H1 (cell line): ENCODE measurements at regions not wholly inside any gene's neighbourhood (a gene's known extent, or its start where the extent isn't known, plus 50 kb on each side); places are given as distances from the start of the nearest gene placed in this dataset.

Experiments used
- CTCF ChIA-PET: fragments of 300-600 bp; sonication (Branson Sonifier 250); formaldehyde crosslinking; loops from one replicate; lab custom pipeline; 2021; ENCODE audit not compliant: partially characterized antibody; lab: Charles Lee
- POLR2A ChIA-PET: fragments of 300-600 bp; sonication (Branson Sonifier 250); formaldehyde crosslinking; loops from one replicate; lab custom pipeline; 2021; ENCODE audit warnings: inconsistent platforms; ENCODE audit not compliant: partially characterized antibody; lab: Charles Lee
- DNase-seq, 2 experiments: peaks; one replicate each; pipeline versions ENCODE4 v3.0.0 to v3.0.0-alpha.2; 2010 to 2022; ENCODE audit warnings: low spot score in 2 of 2, low read depth in 1 of 2, mixed read lengths in 1 of 2
- FAIRE-seq: peaks from 2 replicates; lab custom pipeline; 2011; peaks lifted over from hg19 to GRCh38; lab: Jason Lieb, UNC
- H2AFZ ChIP-seq: 2 replicates; pipeline ENCODE4 v1.8.1; 2012; ENCODE audit warnings: low read length, inconsistent platforms
- H2AK5ac ChIP-seq: 2 replicates; pipeline ENCODE4 v1.6.1; 2013; ENCODE audit warnings: low read depth, low read length
- H2BK120ac ChIP-seq: replicated peaks from 2 replicates; pipeline ENCODE3; 2013; ENCODE audit warnings: low read depth, low read length, inconsistent platforms
- H2BK12ac ChIP-seq: 2 replicates; pipeline ENCODE4 v1.6.1; 2013; ENCODE audit warnings: low read depth, low read length
- H2BK15ac ChIP-seq: 2 replicates; pipeline ENCODE4 v1.6.1; 2013; ENCODE audit warnings: low read length
- H2BK20ac ChIP-seq: 2 replicates; pipeline ENCODE4 v1.6.1; 2013; ENCODE audit warnings: low read length
- H2BK5ac ChIP-seq: 2 replicates; pipeline ENCODE4 v1.6.1; 2013; ENCODE audit warnings: low read depth, low read length
- H3K14ac ChIP-seq: 2 replicates; pipeline ENCODE4 v1.6.1; 2013; ENCODE audit warnings: inconsistent platforms; ENCODE audit not compliant: insufficient read length
- H3K18ac ChIP-seq: 2 replicates; pipeline ENCODE4 v1.6.1; 2013; ENCODE audit warnings: low read length; ENCODE audit errors: extremely low read depth
- H3K23ac ChIP-seq: 2 replicates; pipeline ENCODE4 v1.6.1; 2013; ENCODE audit warnings: inconsistent platforms; ENCODE audit not compliant: insufficient read length
- H3K23me2 ChIP-seq: 2 replicates; pipeline ENCODE4 v1.6.1; 2013; ENCODE audit warnings: low read depth, low read length
- H3K27ac ChIP-seq: 2 replicates; pipeline ENCODE4 v1.6.1; 2011; ENCODE audit warnings: low read depth, low read length, inconsistent platforms
- H3K27me3 ChIP-seq, 4 experiments: replicated peaks in 1 of 4; 1 replicate in 1 of 4; 2 replicates in 3 of 4; pipeline versions ENCODE4 v1.6.1 to v1.8.1; 2011 to 2013; ENCODE audit warnings: low read length in 3 of 4, mild to moderate bottlenecking in 3 of 4, inconsistent platforms in 2 of 4, mixed read lengths in 2 of 4, moderate library complexity in 1 of 4; ENCODE audit not compliant: control insufficient read depth in 3 of 4, insufficient read depth in 3 of 4; ENCODE audit errors: extremely low read depth in 1 of 4
- H3K36me3 ChIP-seq, 4 experiments: 2 replicates each; pipeline versions ENCODE4 v1.6.1 to v1.8.1; 2011 to 2013; ENCODE audit warnings: mild to moderate bottlenecking in 4 of 4, low read length in 3 of 4, moderate library complexity in 2 of 4, control low read depth in 1 of 4, inconsistent platforms in 1 of 4; ENCODE audit not compliant: insufficient read depth in 4 of 4, control insufficient read depth in 2 of 4
- H3K4ac ChIP-seq: replicated peaks from 2 replicates; pipeline ENCODE3; 2013; ENCODE audit warnings: low read length, low read depth, mixed read lengths, inconsistent platforms; ENCODE audit not compliant: insufficient read length
- H3K4me1 ChIP-seq, 4 experiments: replicated peaks in 1 of 4; 1 replicate in 1 of 4; 2 replicates in 3 of 4; pipeline versions ENCODE4 v1.6.1 to v1.8.1; 2011 to 2013; ENCODE audit warnings: low read length in 3 of 4, inconsistent platforms in 2 of 4, mixed read lengths in 1 of 4; ENCODE audit not compliant: insufficient read depth in 4 of 4, control insufficient read depth in 3 of 4
- H3K4me2 ChIP-seq, 2 experiments: 2 replicates each; pipeline versions ENCODE4 v1.6.1 to v1.8.1; 2011 to 2013; ENCODE audit warnings: low read depth in 2 of 2, low read length in 2 of 2, control low read depth in 1 of 2, inconsistent platforms in 1 of 2, mild to moderate bottlenecking in 1 of 2; ENCODE audit not compliant: insufficient read depth in 1 of 2
- H3K4me3 ChIP-seq, 4 experiments: fragments of 200-600, 300-600 bp in 1 of 4; sonication (generic), shearing (Covaris generic), sonication (Bioruptor Twin) in 1 of 4; 2 replicates each; pipeline versions ENCODE4 v1.5.1 to v1.8.1; 2011 to 2016; ENCODE audit warnings: low read length in 4 of 4, low read depth in 3 of 4, control low read depth in 2 of 4, inconsistent platforms in 2 of 4, mild to moderate bottlenecking in 2 of 4, mixed read lengths in 1 of 4, moderate library complexity in 1 of 4; ENCODE audit not compliant: insufficient read depth in 2 of 4; ENCODE audit errors: extremely low read depth in 1 of 4
- H3K56ac ChIP-seq: replicated peaks from 2 replicates; pipeline ENCODE3; 2013; ENCODE audit warnings: low read depth, mild to moderate bottlenecking, mixed read lengths, low read length, inconsistent platforms; ENCODE audit not compliant: insufficient read length
- H3K79me1 ChIP-seq: 2 replicates; pipeline ENCODE4 v1.6.1; 2013; ENCODE audit warnings: low read depth, low read length, control low read depth
- H3K79me2 ChIP-seq, 2 experiments: 2 replicates each; pipeline versions ENCODE4 v1.6.1 to v1.8.1; 2012 to 2013; ENCODE audit warnings: low read length in 2 of 2, mild to moderate bottlenecking in 2 of 2, inconsistent platforms in 1 of 2; ENCODE audit not compliant: insufficient read depth in 2 of 2, control insufficient read depth in 1 of 2
- H3K9ac ChIP-seq, 4 experiments: replicated peaks in 1 of 4; 1 replicate in 1 of 4; 2 replicates in 3 of 4; pipeline versions ENCODE4 v1.6.1 to v1.8.1; 2011 to 2013; ENCODE audit warnings: low read depth in 3 of 4, low read length in 3 of 4, control low read depth in 2 of 4, mild to moderate bottlenecking in 2 of 4, moderate library complexity in 2 of 4, inconsistent platforms in 1 of 4; ENCODE audit errors: extremely low read depth in 1 of 4
- H3K9me3 ChIP-seq, 2 experiments: 2 replicates each; pipeline versions ENCODE4 v1.6.1 to v1.8.1; 2012 to 2013; ENCODE audit warnings: mild to moderate bottlenecking in 2 of 2, moderate library complexity in 2 of 2, control low read depth in 1 of 2, inconsistent platforms in 1 of 2, low read depth in 1 of 2, low read length in 1 of 2, mixed read lengths in 1 of 2; ENCODE audit not compliant: insufficient read depth in 2 of 2
- H4K20me1 ChIP-seq, 2 experiments: replicated peaks in 1 of 2; 2 replicates each; pipeline versions ENCODE3 to v1.8.1; 2011 to 2013; ENCODE audit warnings: inconsistent platforms in 2 of 2, low read length in 2 of 2, mild to moderate bottlenecking in 1 of 2; ENCODE audit not compliant: insufficient read depth in 2 of 2, control insufficient read depth in 1 of 2
- H4K5ac ChIP-seq: 2 replicates; pipeline ENCODE4 v1.6.1; 2013; ENCODE audit warnings: low read length, low read depth, mixed read lengths, inconsistent platforms; ENCODE audit not compliant: insufficient read length
- H4K8ac ChIP-seq: 2 replicates; pipeline ENCODE4 v1.8.0; 2013; ENCODE audit warnings: mild to moderate bottlenecking, moderate library complexity, low read length, inconsistent platforms; ENCODE audit not compliant: insufficient read depth; ENCODE audit errors: extremely low read depth
- H4K91ac ChIP-seq: replicated peaks from 2 replicates; pipeline ENCODE3; 2013; ENCODE audit warnings: low read length, mixed read lengths, inconsistent platforms; ENCODE audit not compliant: insufficient read length
- CHD2 ChIP-seq: IDR thresholded peaks from 2 replicates; pipeline ENCODE4 v1.6.1; 2012; ENCODE audit warnings: low read length, improper control_type of control experiment
- NANOG ChIP-seq: IDR thresholded peaks from 2 replicates; pipeline ENCODE4 v1.6.1; 2011; ENCODE audit warnings: low read length, low read depth, mild to moderate bottlenecking, inconsistent platforms; ENCODE audit not compliant: insufficient read depth, poor library complexity, severe bottlenecking
- PHF8 ChIP-seq: fragments of 200-600 bp; sonication (generic); conservative IDR thresholded peaks from 2 replicates; pipeline ENCODE4 v1.7.1; 2012; ENCODE audit warnings: low read depth, mild to moderate bottlenecking, inconsistent platforms, low read length, moderate library complexity
- RAD21 ChIP-seq, 2 experiments: IDR thresholded peaks in 1 of 2; conservative IDR thresholded peaks in 1 of 2; 2 replicates each; pipeline ENCODE4 v1.6.1; 2011; ENCODE audit warnings: low read depth in 2 of 2, low read length in 2 of 2, improper control_type of control experiment in 1 of 2, inconsistent platforms in 1 of 2, mild to moderate bottlenecking in 1 of 2, moderate library complexity in 1 of 2
- SP4 ChIP-seq: IDR thresholded peaks from 2 replicates; pipeline ENCODE4 v1.6.1; 2012; ENCODE audit warnings: low read length, inconsistent platforms
- TAF7 ChIP-seq: optimal IDR thresholded peaks from 2 replicates; pipeline ENCODE3; 2011; ENCODE audit warnings: low read depth, mild to moderate bottlenecking, inconsistent platforms, low read length, moderate library complexity, borderline replicate concordance
- TBP ChIP-seq: IDR thresholded peaks from 2 replicates; pipeline ENCODE4 v1.6.1; 2011; ENCODE audit warnings: low read depth, low read length, improper control_type of control experiment
- WGBS, 2 experiments: shearing (Covaris generic) in 1 of 2; methylation state at CpG; one replicate each; pipeline versions ENCODE4 v1.1.6 to v1.1.7; 2013 to 2015; ENCODE audit warnings: low lambda C conversion rate in 2 of 2, mixed read lengths in 2 of 2, inconsistent platforms in 1 of 2, low coverage in 1 of 2, missing lambda C conversion rate in 1 of 2; ENCODE audit not compliant: insufficient replicate concordance in 2 of 2, insufficient coverage in 1 of 2, insufficient read length in 1 of 2; ENCODE audit errors: extremely low coverage in 1 of 2, missing lambda C conversion rate in 1 of 2; 5-methylcytosine and 5-hydroxymethylcytosine counted together
- TF ChIP-seq, protein P1 (sequence below): IDR thresholded peaks from 2 replicates; pipeline ENCODE4 v1.6.1; 2012; ENCODE audit warnings: low read length, inconsistent platforms

DNA sequence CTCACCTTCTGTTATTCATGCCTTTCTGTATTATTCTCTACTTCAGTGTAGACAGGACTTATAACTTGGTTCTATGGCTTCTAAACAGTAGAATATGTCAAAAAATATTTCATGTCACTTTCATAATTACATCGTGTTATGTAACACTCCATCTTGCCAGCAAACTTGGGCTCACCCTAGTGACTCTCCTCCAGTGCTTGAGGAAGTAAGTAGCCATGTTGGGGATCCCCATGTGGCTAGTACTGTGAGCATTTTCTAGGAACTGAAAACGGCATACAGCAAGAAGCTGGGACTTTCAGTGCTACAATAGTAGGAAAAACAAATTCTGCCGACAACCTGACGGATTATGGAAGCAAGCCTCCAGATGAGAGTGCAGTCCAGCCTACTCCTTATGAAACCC lies 495.6 kb downstream of the SLITRK6 start:
- CTCF ChIA-PET, result no interaction called here
- FAIRE-seq, result no peak
- no peak for TF ChIP-seq NANOG
- no peak for TF ChIP-seq PHF8
- TF ChIP-seq TAF7, result no peak
- TF ChIP-seq SP4, result no peak
- TF ChIP-seq TBP, result no peak
- no peak for TF ChIP-seq RAD21 (IDR thresholded peaks at IDR 0.05 in 1 of 2, conservative IDR thresholded peaks at IDR 0.05 in 1 of 2; ENCODE audit: low read depth in 2 of 2, low read length in 2 of 2)
- TF ChIP-seq, protein P1, sequence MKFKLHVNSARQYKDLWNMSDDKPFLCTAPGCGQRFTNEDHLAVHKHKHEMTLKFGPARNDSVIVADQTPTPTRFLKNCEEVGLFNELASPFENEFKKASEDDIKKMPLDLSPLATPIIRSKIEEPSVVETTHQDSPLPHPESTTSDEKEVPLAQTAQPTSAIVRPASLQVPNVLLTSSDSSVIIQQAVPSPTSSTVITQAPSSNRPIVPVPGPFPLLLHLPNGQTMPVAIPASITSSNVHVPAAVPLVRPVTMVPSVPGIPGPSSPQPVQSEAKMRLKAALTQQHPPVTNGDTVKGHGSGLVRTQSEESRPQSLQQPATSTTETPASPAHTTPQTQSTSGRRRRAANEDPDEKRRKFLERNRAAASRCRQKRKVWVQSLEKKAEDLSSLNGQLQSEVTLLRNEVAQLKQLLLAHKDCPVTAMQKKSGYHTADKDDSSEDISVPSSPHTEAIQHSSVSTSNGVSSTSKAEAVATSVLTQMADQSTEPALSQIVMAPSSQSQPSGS, result no peak
- TF ChIP-seq CHD2, result no peak

More for the DNA sequence above, 495.6 kb downstream of the SLITRK6 start:
- no peak for DNase-seq
- 65% methylated on average over 4 of the region's 4 CpGs; no CpG with 5 or more reads in 1 of the 2 experiments for WGBS, 2 experiments
- H3K4me2 ChIP-seq, result no peak overlapping the region
- H4K91ac ChIP-seq, result no peak overlapping the region
- no peak overlapping the region for H3K23ac ChIP-seq
- H2BK120ac ChIP-seq, result no peak overlapping the region
- no peaks in the 10 kb centered on the region for H3K79me2 ChIP-seq
- no peak overlapping the region for H2BK12ac ChIP-seq
- H2AK5ac ChIP-seq, result no peak overlapping the region
- H3K4ac ChIP-seq, result no peak overlapping the region
- H2AFZ ChIP-seq, result no peak overlapping the region
- no peaks in the 10 kb centered on the region for H3K23me2 ChIP-seq
- no peak overlapping the region for H3K27ac ChIP-seq
- no peaks in the 10 kb centered on the region for H3K36me3 ChIP-seq
- no peak overlapping the region for H2BK20ac ChIP-seq
- H3K14ac ChIP-seq, result no peak overlapping the region
- no peak overlapping the region for H2BK15ac ChIP-seq
- H3K79me1 ChIP-seq, result no peaks in the 10 kb centered on the region
- no peaks in the 10 kb centered on the region for H4K20me1 ChIP-seq
- no peak overlapping the region for H3K9ac ChIP-seq
- H4K8ac ChIP-seq, result no peak overlapping the region
- no peak overlapping the region for H3K18ac ChIP-seq
- no peaks in the 10 kb centered on the region for H3K27me3 ChIP-seq
- no peak overlapping the region for H2BK5ac ChIP-seq
- no peak overlapping the region for H3K4me3 ChIP-seq
- no peak overlapping the region for H3K56ac ChIP-seq
- POLR2A ChIA-PET, result no interaction called here
- H4K5ac ChIP-seq, result no peak overlapping the region
- no peaks in the 10 kb centered on the region for H3K9me3 ChIP-seq
- no peaks in the 10 kb centered on the region for H3K4me1 ChIP-seq
